ENCODE measurements at regions not wholly inside any gene's neighbourhood (a gene's known extent, or its start where the extent isn't known, plus 50 kb on each side); places are given as distances from the start of the nearest gene placed in this dataset.

GRCh38 chr12:105729926-105730325 lies 399.4 kb downstream of the C12orf75 start:
- CTCF ChIA-PET = interaction anchor here (0.6 kb wide), 1 partner anchor 11 kb away, joined by 3 read pairs; no protein-coding TSS in a partner anchor
- Histone ChIP-seq H3K27me3 (ENCODE audit: insufficient read depth, low read length) (peaks cover 58% of the 10 kb centered on the region), H3K27ac (ENCODE audit: low read depth, low read length) (no peak overlapping the region), H3K4me1 (ENCODE audit: control insufficient read depth in 1 of 2, insufficient read depth in 2 of 2, low read length in 2 of 2) (no peaks in the 10 kb centered on the region), H3K4me3 (replicated peaks in 1 of 2; ENCODE audit: low read depth in 1 of 2, low read length in 2 of 2) (no peak overlapping the region), H2AFZ (ENCODE audit: low read depth, low read length, poor library complexity, severe bottlenecking) (no peak overlapping the region), H4K20me1 (ENCODE audit: insufficient read depth) (no peaks in the 10 kb centered on the region), H3K9ac (ENCODE audit: low read length) (no peak overlapping the region), H3K9me3 (ENCODE audit: control insufficient read depth in 1 of 2, insufficient read depth in 1 of 2, low read depth in 1 of 2, low read length in 2 of 2) (no peaks in the 10 kb centered on the region), H3K4me2 (ENCODE audit: low read length) (no peak overlapping the region), H3K9me2 (ENCODE audit: insufficient read depth) (no peaks in the 10 kb centered on the region), H3K36me3 (ENCODE audit: control insufficient read depth in 1 of 2, insufficient read depth in 2 of 2, low read length in 2 of 2) (no peaks in the 10 kb centered on the region), H3K79me2 (ENCODE audit: insufficient read depth, low read length) (no peaks in the 10 kb centered on the region)
- ATAC-seq = no peak
- intact Hi-C loops (cut with micrococcal nuclease) = no loop called here
- POLR2A ChIA-PET = no interaction called here
- DNase-seq (ENCODE audit: low read depth, low spot score) = no peak
- no peak for TF ChIP-seq CBX3 (IDR thresholded peaks at IDR 0.05; ENCODE audit: low read depth)
- TF ChIP-seq ELF1 (IDR thresholded peaks at IDR 0.05; ENCODE audit: borderline replicate concordance, low read depth) = no peak
- TF ChIP-seq EZH2 (IDR thresholded peaks at IDR 0.05) = no peak
- no peak for TF ChIP-seq FOSL1 (IDR thresholded peaks at IDR 0.05; ENCODE audit: low read depth)
- no peak for TF ChIP-seq YY1 (IDR thresholded peaks at IDR 0.05; ENCODE audit: extremely low read depth, insufficient replicate concordance, low read depth, low read length)
- no peak for TF ChIP-seq CEBPB (IDR thresholded peaks at IDR 0.05; ENCODE audit: low read depth)
- TF ChIP-seq SP1 (IDR thresholded peaks at IDR 0.05; ENCODE audit: low read depth) = no peak
- TF ChIP-seq SIN3A (IDR thresholded peaks at IDR 0.05; ENCODE audit: low read depth) = no peak
- TF ChIP-seq POLR2AphosphoS5 (IDR thresholded peaks at IDR 0.05; ENCODE audit: low read depth, low read length) = no peak
- no peak for TF ChIP-seq ZNF274 (IDR thresholded peaks at IDR 0.05; ENCODE audit: low read depth, low read length)
- no peak for TF ChIP-seq SRF (IDR thresholded peaks at IDR 0.05; ENCODE audit: low read depth)
- no peak for TF ChIP-seq MAX (IDR thresholded peaks at IDR 0.05)
- no peak for TF ChIP-seq JUND (IDR thresholded peaks at IDR 0.05)
- BruUV-seq (replicated peaks) = no TSS peak
- RAD21 ChIA-PET (ENCODE audit: low non-redundant PET in 1 of 2, low total read pairs in 2 of 2, uncharacterized antibody in 2 of 2, unreplicated experiment in 2 of 2) = no interaction called here

DNA sequence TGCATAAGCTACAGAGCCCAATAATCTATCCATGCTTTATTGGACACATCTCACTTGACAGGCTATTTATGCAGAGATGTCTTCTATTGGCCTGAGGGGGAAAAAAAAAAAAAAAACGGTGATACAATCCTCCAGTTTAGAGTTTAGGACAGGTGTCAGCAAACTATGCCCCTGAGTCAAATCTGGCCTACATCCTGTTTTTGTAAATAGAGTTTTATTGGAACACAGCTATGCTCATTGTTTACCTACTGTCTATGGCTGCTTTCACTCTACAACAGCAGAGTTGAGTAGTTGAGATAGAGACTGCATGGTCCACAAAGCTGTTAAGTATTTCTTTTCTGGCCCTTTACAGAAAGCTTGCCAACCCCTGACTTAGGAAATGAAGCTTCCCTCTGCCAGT lies 403.1 kb downstream of the C12orf75 start:
- H3K27ac ChIP-seq (ENCODE audit: low read depth, low read length) = no peak overlapping the region
- no peak overlapping the region for H3K4me3 ChIP-seq (replicated peaks in 1 of 2; ENCODE audit: low read depth in 1 of 2, low read length in 2 of 2)
- peaks cover 40% of the 10 kb centered on the region for H3K27me3 ChIP-seq (ENCODE audit: insufficient read depth, low read length)
- no peaks in the 10 kb centered on the region for H3K9me2 ChIP-seq (ENCODE audit: insufficient read depth)
- TF ChIP-seq ZFX (IDR thresholded peaks at IDR 0.05) (no peak), SP1 (IDR thresholded peaks at IDR 0.05; ENCODE audit: low read depth) (no peak), EZH2phosphoT487 (IDR thresholded peaks at IDR 0.05; ENCODE audit: borderline replicate concordance) (no peak), REST (IDR thresholded peaks at IDR 0.05; ENCODE audit: low read depth) (no peak), SRF (IDR thresholded peaks at IDR 0.05; ENCODE audit: low read depth) (no peak), JUND (IDR thresholded peaks at IDR 0.05) (no peak), YY1 (IDR thresholded peaks at IDR 0.05; ENCODE audit: extremely low read depth, insufficient replicate concordance, low read depth, low read length) (no peak), CBX3 (IDR thresholded peaks at IDR 0.05; ENCODE audit: low read depth) (no peak), ELF1 (IDR thresholded peaks at IDR 0.05; ENCODE audit: borderline replicate concordance, low read depth) (no peak)
- TF ChIP-seq, protein P1, sequence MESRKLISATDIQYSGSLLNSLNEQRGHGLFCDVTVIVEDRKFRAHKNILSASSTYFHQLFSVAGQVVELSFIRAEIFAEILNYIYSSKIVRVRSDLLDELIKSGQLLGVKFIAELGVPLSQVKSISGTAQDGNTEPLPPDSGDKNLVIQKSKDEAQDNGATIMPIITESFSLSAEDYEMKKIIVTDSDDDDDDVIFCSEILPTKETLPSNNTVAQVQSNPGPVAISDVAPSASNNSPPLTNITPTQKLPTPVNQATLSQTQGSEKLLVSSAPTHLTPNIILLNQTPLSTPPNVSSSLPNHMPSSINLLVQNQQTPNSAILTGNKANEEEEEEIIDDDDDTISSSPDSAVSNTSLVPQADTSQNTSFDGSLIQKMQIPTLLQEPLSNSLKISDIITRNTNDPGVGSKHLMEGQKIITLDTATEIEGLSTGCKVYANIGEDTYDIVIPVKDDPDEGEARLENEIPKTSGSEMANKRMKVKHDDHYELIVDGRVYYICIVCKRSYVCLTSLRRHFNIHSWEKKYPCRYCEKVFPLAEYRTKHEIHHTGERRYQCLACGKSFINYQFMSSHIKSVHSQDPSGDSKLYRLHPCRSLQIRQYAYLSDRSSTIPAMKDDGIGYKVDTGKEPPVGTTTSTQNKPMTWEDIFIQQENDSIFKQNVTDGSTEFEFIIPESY (IDR thresholded peaks at IDR 0.05; ENCODE audit: extremely low read depth, insufficient replicate concordance, low read length) = no peak
- H3K9ac ChIP-seq (ENCODE audit: low read length) = no peak overlapping the region
- H3K4me1 ChIP-seq (ENCODE audit: control insufficient read depth in 1 of 2, insufficient read depth in 2 of 2, low read length in 2 of 2) = no peaks in the 10 kb centered on the region
- ATAC-seq (no peak), DNase-seq (ENCODE audit: low read depth, low spot score) (no peak)
- no peak overlapping the region for H3K4me2 ChIP-seq (ENCODE audit: low read length)
- RAD21 ChIA-PET (ENCODE audit: low non-redundant PET in 1 of 2, low total read pairs in 2 of 2, uncharacterized antibody in 2 of 2, unreplicated experiment in 2 of 2) = interaction anchor here in 1 of 2 experiments (0.7 kb wide), 1 partner anchor 592 kb away, joined by 6 read pairs; no protein-coding TSS in a partner anchor
- intact Hi-C loops (cut with micrococcal nuclease) = no loop called here
- no peaks in the 10 kb centered on the region for H4K20me1 ChIP-seq (ENCODE audit: insufficient read depth)
- no peaks in the 10 kb centered on the region for H3K79me2 ChIP-seq (ENCODE audit: insufficient read depth, low read length)
- no peaks in the 10 kb centered on the region for H3K9me3 ChIP-seq (ENCODE audit: control insufficient read depth in 1 of 2, insufficient read depth in 1 of 2, low read depth in 1 of 2, low read length in 2 of 2)
- POLR2A ChIA-PET = no interaction called here
- CTCF ChIA-PET = no interaction called here
- H3K36me3 ChIP-seq (ENCODE audit: control insufficient read depth in 1 of 2, insufficient read depth in 2 of 2, low read length in 2 of 2) = no peaks in the 10 kb centered on the region
- no peak overlapping the region for H2AFZ ChIP-seq (ENCODE audit: low read depth, low read length, poor library complexity, severe bottlenecking)
- no TSS peak for BruUV-seq (replicated peaks)
